DMS 273 treated with DMSO at 0.1 percent for 48 hours (cell line): ENCODE measurements at regions not wholly inside any gene's neighbourhood (a gene's known extent, or its start where the extent isn't known, plus 50 kb on each side); places are given as distances from the start of the nearest gene placed in this dataset.
"Not testable (repeated sequence)": the region's sequence is repeated elsewhere in the genome, so short reads cannot be mapped to it uniquely, and the experiment has no call there.

ENCODE experiments used
- DNase-seq: peaks from one replicate; lab custom pipeline; 2025; lab: John Stamatoyannopoulos, UW

GRCh38 chr4:130073145-130073790 is 977.3 kb downstream of the C4orf33 start:
- no peak for DNase-seq

DNA sequence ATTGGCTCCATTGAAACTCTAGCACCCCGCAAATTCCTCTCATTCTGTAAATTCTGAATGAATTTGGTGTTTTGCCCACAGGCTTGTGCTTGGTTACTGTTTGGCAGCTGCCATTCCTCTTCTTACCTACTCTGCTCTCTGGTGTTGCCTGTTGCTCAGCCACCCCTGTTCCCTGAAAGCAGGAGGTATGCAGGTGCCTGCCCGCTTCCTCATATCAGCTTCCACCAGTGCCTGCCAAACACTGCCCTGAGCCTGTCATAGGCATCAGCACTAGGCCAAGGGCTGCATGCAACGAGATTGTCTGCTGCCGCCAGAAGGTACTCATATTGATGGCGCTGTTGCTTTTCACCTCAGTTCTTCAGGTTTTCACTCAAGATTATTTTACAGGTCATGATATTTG is 978.1 kb downstream of the C4orf33 start:
- DNase-seq, result no peak

GRCh38 chr4:130077275-130077674 is 981.3 kb downstream of the C4orf33 start:
- no peak for DNase-seq

GRCh38 chr4:130079027-130079426 is 983.1 kb downstream of the C4orf33 start:
- not testable (repeated sequence) for DNase-seq

DNA sequence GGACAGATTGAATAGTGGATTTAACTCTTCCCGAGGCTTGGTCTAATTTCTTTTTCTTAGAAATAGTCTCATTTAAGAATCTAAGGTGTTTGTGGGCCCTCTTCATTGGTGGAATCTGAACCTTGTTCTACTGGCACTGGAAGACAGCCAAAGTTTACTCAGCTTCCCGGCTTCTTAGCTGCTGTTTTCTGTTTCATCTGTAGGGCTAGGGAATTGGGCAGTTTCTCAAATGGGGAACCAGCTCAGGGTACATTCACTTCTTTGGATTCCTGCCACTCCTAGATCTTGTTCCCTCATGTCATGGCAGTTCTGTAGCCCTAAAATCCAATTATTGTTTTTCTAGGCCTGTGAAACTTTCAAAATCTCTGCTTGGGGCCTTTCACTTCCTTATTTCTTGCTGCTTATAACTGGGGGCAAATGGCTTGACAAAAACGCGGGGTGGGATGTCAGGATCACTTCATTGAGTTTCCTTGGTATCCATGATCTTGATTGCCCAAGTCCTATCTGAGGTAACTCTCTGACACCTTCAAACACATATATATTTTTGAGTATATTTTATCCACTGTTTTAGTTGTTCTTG is 985.0 kb downstream of the C4orf33 start:
- no peak for DNase-seq

DNA sequence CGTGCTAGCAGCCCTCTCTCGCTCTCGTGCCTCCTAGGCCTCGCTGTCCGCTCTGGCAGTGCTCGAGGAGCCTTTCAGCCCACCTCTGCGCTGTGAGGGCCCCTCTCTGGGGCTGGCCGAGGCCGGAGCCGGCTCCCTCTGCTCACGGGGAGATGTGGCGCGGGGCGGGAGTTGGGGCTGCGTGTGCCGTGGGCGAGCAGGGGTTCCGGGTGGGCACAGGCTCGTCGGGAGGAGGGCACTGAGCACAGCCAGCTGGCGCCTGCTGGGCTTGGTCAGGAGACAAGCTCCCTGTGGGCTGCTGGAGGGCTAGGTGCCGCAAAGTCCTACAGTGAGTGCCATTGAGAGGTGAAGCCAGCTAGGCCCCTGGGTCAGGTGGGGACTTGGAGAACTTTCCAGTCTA is 994.5 kb downstream of the C4orf33 start:
- no peak for DNase-seq

GRCh38 chr4:130092187-130093015 is 996.4 kb downstream of the C4orf33 start:
- DNase-seq, result no peak

DNA sequence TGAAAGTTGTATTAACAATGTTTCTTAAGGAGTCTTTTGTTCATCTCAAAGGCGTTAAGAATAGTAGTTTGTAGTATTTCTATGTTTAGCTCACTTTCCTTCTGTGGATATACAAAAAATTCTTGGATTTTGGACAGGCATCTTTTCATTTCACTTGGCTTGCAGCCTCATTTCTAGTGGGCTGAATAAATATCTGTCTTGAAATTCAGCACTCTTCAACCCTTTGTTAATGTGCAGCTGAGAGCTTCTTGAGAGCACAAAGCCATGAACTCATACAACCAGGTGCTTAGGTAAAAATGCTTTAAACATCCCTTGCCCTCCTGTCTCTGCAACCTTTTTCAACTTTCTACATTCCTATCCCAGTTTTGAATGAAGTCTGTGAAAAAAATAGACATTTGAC is 1003.2 kb downstream of the C4orf33 start:
- DNase-seq, result no peak

DNA sequence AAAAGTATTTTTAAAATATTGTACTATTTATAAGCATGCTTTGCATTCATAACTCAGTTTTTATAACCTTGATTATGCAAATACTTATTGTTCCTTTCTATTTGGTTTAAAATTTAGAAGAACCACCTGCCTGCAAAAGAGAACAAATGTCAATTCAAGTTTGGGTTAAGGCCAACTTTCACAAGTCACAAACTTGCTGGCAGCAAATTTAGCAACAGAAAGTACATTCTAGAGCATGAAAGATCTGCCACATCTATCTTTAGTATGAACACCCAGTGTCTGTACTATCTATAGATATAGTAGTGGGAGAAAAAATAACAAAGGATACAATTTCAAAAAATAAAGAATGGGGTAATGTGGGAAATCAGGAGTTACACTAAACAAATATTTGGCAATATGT is 1014.2 kb downstream of the C4orf33 start:
- DNase-seq, result no peak

DNA sequence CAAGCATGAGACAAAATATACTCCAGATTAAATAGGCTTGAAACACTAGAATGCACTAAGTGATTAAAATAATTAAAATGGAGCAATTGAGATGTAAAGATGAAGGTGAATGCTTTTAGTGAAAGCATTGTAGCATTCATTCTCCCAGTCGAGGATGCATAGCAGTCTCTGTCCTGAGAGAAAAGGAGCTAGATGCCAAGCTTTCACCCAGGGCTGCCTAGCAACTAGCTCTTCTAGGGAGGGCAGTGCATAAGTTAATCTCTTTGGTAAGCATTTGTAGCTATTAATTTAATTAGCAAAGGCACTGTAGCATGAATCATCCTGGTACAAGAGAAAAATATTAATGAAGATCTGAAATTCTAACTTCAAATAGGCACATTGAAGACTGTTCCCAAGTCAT is 1014.8 kb downstream of the C4orf33 start:
- DNase-seq, result no peak

DNA sequence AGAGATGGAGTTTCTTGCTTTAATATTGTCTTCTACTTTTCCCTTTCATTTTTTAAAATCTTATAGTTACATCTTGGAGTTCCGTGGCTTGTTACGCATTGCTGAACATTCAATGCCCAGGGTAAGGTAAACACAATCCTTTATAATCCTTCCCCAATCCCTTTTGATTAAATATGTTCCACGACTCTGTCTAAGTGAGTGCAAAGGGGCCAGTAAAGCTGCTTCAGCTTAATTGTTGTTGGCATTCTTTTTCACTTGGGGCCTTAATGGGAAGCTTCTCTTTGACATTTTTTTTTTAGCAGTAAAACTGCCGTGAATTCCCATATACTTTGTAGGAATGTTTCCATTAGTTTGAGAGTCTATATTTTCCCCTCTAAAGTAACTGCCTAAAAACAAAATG is 1028.1 kb downstream of the C4orf33 start:
- no peak for DNase-seq

- no peak for DNase-seq
Measured at GRCh38 chr4:130125467-130125866, 1029.5 kb downstream of the C4orf33 start.

- DNase-seq, result no peak
Measured at GRCh38 chr4:130127297-130127696, 1031.3 kb downstream of the C4orf33 start.

DNA sequence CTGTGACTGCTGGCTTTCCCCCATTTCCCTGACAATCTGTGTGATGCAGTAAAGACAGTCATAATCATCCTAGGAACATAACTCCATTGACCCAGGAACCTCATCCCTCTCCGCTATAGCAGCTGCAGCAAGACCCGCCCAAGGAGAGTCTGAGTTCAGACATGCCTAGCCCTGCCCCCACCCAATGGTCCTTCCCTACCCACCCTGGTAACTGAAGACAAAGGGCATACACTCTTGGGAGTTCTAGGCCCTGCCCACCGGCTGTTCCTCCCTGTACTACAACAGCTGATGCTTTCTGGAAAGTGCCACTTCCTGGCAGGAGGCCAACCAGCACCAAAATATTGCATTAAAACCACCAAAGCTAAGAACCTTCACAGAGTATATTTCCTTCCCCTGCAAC is 1035.6 kb downstream of the C4orf33 start:
- no peak for DNase-seq

GRCh38 chr4:130141651-130142050 is 1045.7 kb downstream of the C4orf33 start:
- DNase-seq, result no peak

GRCh38 chr4:130143656-130144055 is 1047.7 kb downstream of the C4orf33 start:
- DNase-seq, result no peak

GRCh38 chr4:130146773-130147172 is 1050.8 kb downstream of the C4orf33 start:
- DNase-seq, result no peak

DNA sequence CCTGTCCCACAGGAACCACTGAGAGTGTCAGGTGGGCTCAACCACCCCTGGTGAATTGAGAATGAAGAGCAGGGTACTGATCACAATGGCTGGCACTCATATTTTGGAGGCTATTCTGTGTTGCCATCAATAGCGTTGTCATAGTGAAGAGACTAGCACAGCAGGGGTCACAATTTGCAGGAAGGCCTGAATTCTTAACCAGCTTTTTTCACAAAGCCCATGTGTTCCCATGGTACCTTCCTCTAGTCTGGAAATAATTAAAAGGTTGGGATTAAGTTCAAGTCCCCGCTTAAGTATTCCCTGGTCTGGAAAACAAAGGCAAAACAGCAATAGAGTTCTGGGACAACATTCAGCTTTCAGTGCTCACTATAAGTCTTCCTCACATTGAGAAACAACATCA is 1051.7 kb downstream of the C4orf33 start:
- DNase-seq, result no peak

DNA sequence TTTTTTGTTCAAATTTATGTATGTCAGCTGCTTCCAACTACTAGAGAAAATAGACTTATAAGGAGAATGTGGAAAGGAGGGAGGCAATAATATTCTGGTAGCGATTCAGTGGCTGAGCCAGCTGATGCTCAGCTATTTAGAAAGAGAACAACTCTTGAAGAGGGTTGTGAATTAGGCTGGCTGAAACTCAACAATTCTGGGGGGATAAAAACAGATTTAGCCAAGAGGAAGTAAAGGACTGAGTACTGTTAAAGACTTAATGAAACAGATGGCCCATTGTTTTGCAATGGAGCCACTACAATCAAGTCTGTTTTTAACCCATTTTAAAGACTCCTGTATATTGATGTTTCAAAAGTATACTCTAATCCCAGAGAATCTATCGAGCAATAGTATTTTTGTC is 1058.9 kb downstream of the C4orf33 start:
- no peak for DNase-seq

- no peak for DNase-seq
Measured at GRCh38 chr4:130163701-130164100, 1067.7 kb downstream of the C4orf33 start.

DNA sequence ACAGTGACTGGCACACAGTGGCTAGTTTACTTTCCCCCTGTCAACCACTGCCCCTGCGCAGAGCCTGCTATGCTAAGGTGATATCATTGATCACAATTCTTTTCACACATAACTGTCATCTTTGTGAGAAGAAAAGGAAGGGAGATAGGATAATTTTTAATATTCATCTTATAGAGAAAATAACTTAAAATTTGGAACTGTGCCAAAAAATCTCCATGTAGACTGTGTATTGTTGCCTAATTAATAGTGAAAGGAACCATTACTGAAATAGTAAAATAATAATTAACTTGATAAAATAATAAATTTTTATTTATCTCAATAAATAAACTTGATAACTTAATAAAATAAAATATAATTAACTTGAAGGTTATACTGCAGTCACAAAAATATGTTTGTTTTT is 1069.4 kb downstream of the C4orf33 start:
- DNase-seq, result no peak

DNA sequence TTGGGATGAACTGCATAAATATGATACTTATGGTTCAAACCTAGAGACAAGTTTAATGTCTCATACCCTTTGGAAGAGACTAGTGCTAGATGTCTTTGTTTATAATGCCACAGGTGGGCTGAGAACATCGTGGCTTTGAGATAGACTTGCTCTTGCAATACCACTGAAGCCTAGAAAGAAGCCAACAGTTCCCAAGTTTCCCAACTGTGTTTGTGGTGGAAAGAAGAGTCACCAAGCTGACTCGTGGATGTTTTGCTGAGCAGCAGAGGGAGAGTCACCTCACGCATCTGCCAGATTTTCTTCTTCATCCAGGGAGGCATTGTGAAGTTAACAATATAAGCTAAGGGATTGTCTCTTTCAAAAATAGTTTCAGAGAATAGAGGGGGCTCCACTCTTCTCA is 1076.2 kb downstream of the C4orf33 start:
- DNase-seq, result no peak

GRCh38 chr4:130178106-130178505 is 1082.2 kb downstream of the C4orf33 start:
- no peak for DNase-seq
